ENCODE measurements at regions not wholly inside any gene's neighbourhood (a gene's known extent, or its start where the extent isn't known, plus 50 kb on each side); places are given as distances from the start of the nearest gene placed in this dataset.

DNA sequence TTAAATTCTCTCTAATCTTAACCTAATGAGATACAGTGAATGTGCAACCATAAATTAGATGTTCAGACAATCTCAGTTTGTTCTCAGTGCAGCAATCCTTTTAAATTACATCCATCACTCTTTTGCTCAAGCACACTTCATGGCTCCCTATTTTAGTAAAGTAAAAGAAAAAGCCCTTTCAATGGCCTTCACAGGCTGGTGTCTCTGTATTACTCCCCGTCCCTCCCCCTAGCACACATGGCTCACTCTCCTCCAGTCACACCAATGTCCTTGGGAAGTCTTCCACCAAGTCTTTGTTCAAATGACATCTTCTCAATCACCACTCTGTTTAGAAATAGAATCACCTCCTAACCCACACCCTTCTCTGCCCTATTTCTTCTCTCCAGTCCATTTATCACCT is 60.3 kb upstream of the RGS7 start:
- no peak for TF ChIP-seq TAF15 (IDR thresholded peaks at IDR 0.05; ENCODE audit: low read depth, low read length)
- FAIRE-seq (no peak), ATAC-seq (no peak), DNase-seq (ENCODE audit: extremely low read depth in 1 of 4, low spot score in 3 of 4) (no peak)
- no peak overlapping the region for H3K27ac ChIP-seq (ENCODE audit: extremely low read depth, low read depth, low read length)
- CTCF ChIA-PET (ENCODE audit: low intra/inter-chr PET ratio) = no interaction called here
- H3K79me2 ChIP-seq (ENCODE audit: control insufficient read depth, insufficient read depth, low read length) = no peaks in the 10 kb centered on the region
- no peaks in the 10 kb centered on the region for H3K4me1 ChIP-seq (replicated peaks in 1 of 2; ENCODE audit: control insufficient read depth in 2 of 2, insufficient read depth in 2 of 2, low read length in 2 of 2)
- BruUV-seq (replicated peaks) = no TSS peak
- H3K9ac ChIP-seq (ENCODE audit: insufficient read depth in 1 of 2, low read depth in 2 of 2, low read length in 2 of 2) = no peak overlapping the region
- no peaks in the 10 kb centered on the region for H3K27me3 ChIP-seq (ENCODE audit: control insufficient read depth in 2 of 2, insufficient read depth in 2 of 2, low read length in 2 of 2)
- POLR2A ChIA-PET = no interaction called here
- intact Hi-C loops (cut with micrococcal nuclease) (no loop called here), in situ Hi-C loops (cut with MboI) (no loop called here)
- H3K9me1 ChIP-seq (ENCODE audit: control insufficient read depth, insufficient read depth, low read length) = no peaks in the 10 kb centered on the region
- H2AFZ ChIP-seq (ENCODE audit: low read depth, low read length) = no peak overlapping the region
- no peak overlapping the region for H3K4me2 ChIP-seq (ENCODE audit: insufficient read depth, low read length)
- no peak overlapping the region for H3K4me3 ChIP-seq
- no peaks in the 10 kb centered on the region for H3K9me3 ChIP-seq (replicated peaks; ENCODE audit: control insufficient read depth, insufficient read depth, low read depth, low read length)
- no peaks in the 10 kb centered on the region for H4K20me1 ChIP-seq (replicated peaks; ENCODE audit: control insufficient read depth, insufficient read depth, low read length)
- no peaks in the 10 kb centered on the region for H3K36me3 ChIP-seq (ENCODE audit: control insufficient read depth, insufficient read depth, low read length)
- 0% methylated on average over 1 of the region's 1 CpG for WGBS (ENCODE audit: insufficient coverage, low coverage, missing lambda C conversion rate)

DNA sequence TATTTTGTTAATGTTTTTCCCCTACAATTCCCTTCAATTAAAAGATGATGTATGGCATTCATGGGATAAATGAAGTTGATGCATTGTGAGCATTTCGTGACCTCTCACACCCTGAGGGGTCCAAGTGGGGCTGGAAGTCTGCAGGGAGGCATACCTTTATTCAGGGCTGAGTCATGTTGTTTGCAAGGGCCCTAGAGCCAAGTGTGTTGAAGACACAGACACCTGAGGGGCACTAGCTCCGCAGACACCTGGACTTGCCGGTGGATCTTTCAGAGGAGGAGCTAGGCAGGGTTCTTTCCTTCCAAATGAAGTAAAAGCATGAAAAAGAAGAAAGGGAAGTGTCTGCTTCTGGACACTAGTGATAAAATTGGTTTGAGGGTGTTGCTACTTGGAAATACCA is 57.0 kb upstream of the RGS7 start:
- H3K4me1 ChIP-seq (replicated peaks in 1 of 2; ENCODE audit: control insufficient read depth in 2 of 2, insufficient read depth in 2 of 2, low read length in 2 of 2) = no peaks in the 10 kb centered on the region
- H3K4me2 ChIP-seq (ENCODE audit: insufficient read depth, low read length) = no peak overlapping the region
- CTCF ChIA-PET (ENCODE audit: low intra/inter-chr PET ratio) = no interaction called here
- H3K9me3 ChIP-seq (replicated peaks; ENCODE audit: control insufficient read depth, insufficient read depth, low read depth, low read length) = no peaks in the 10 kb centered on the region
- TF ChIP-seq NFYB (IDR thresholded peaks at IDR 0.05; ENCODE audit: extremely low read depth, insufficient read length) (no peak), ZNF232 (CRISPR knock-in tag; IDR thresholded peaks at IDR 0.05) (no peak), GABPA (tag; conservative IDR thresholded peaks at IDR 0.05; ENCODE audit: low read depth) (no peak), NRF1 (conservative IDR thresholded peaks at IDR 0.05 in 1 of 2, IDR thresholded peaks at IDR 0.05 in 1 of 2) (no peak), CAMTA2 (CRISPR knock-in tag; conservative IDR thresholded peaks at IDR 0.05) (no peak), HDAC2 (IDR thresholded peaks at IDR 0.05) (no peak)
- TF ChIP-seq, protein P1, sequence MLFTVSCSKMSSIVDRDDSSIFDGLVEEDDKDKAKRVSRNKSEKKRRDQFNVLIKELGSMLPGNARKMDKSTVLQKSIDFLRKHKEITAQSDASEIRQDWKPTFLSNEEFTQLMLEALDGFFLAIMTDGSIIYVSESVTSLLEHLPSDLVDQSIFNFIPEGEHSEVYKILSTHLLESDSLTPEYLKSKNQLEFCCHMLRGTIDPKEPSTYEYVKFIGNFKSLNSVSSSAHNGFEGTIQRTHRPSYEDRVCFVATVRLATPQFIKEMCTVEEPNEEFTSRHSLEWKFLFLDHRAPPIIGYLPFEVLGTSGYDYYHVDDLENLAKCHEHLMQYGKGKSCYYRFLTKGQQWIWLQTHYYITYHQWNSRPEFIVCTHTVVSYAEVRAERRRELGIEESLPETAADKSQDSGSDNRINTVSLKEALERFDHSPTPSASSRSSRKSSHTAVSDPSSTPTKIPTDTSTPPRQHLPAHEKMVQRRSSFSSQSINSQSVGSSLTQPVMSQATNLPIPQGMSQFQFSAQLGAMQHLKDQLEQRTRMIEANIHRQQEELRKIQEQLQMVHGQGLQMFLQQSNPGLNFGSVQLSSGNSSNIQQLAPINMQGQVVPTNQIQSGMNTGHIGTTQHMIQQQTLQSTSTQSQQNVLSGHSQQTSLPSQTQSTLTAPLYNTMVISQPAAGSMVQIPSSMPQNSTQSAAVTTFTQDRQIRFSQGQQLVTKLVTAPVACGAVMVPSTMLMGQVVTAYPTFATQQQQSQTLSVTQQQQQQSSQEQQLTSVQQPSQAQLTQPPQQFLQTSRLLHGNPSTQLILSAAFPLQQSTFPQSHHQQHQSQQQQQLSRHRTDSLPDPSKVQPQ (CRISPR knock-in tag; IDR thresholded peaks at IDR 0.05; ENCODE audit: borderline replicate concordance) = no peak
- H3K9me1 ChIP-seq (ENCODE audit: control insufficient read depth, insufficient read depth, low read length) = no peaks in the 10 kb centered on the region
- no peak overlapping the region for H3K27ac ChIP-seq (ENCODE audit: extremely low read depth, low read depth, low read length)
- H3K4me3 ChIP-seq = no peak overlapping the region
- POLR2A ChIA-PET = no interaction called here
- H2AFZ ChIP-seq (ENCODE audit: low read depth, low read length) = no peak overlapping the region
- no peak for ATAC-seq
- intact Hi-C loops (cut with micrococcal nuclease) (no loop called here), in situ Hi-C loops (cut with MboI) (no loop called here)
- H3K36me3 ChIP-seq (ENCODE audit: control insufficient read depth, insufficient read depth, low read length) = no peaks in the 10 kb centered on the region
- BruUV-seq (replicated peaks) = no TSS peak
- DNase-seq (ENCODE audit: extremely low read depth in 1 of 4, low spot score in 3 of 4) = no peak
- no peaks in the 10 kb centered on the region for H3K79me2 ChIP-seq (ENCODE audit: control insufficient read depth, insufficient read depth, low read length)
- H3K9ac ChIP-seq (ENCODE audit: insufficient read depth in 1 of 2, low read depth in 2 of 2, low read length in 2 of 2) = no peak overlapping the region
- no peaks in the 10 kb centered on the region for H4K20me1 ChIP-seq (replicated peaks; ENCODE audit: control insufficient read depth, insufficient read depth, low read length)
- no peak for FAIRE-seq
- 0% methylated on average over 3 of the region's 3 CpGs for WGBS (ENCODE audit: insufficient coverage, low coverage, missing lambda C conversion rate)
- H3K27me3 ChIP-seq (ENCODE audit: control insufficient read depth in 2 of 2, insufficient read depth in 2 of 2, low read length in 2 of 2) = no peaks in the 10 kb centered on the region

All from K562 (cell line).